ENCODE measurements at regions not wholly inside any gene's neighbourhood (a gene's known extent, or its start where the extent isn't known, plus 50 kb on each side); places are given as distances from the start of the nearest gene placed in this dataset.

- FAIRE-seq = no peak
- no peak for DNase-seq (ENCODE audit: insufficient read length, low spot score)
- TF ChIP-seq, protein P1, sequence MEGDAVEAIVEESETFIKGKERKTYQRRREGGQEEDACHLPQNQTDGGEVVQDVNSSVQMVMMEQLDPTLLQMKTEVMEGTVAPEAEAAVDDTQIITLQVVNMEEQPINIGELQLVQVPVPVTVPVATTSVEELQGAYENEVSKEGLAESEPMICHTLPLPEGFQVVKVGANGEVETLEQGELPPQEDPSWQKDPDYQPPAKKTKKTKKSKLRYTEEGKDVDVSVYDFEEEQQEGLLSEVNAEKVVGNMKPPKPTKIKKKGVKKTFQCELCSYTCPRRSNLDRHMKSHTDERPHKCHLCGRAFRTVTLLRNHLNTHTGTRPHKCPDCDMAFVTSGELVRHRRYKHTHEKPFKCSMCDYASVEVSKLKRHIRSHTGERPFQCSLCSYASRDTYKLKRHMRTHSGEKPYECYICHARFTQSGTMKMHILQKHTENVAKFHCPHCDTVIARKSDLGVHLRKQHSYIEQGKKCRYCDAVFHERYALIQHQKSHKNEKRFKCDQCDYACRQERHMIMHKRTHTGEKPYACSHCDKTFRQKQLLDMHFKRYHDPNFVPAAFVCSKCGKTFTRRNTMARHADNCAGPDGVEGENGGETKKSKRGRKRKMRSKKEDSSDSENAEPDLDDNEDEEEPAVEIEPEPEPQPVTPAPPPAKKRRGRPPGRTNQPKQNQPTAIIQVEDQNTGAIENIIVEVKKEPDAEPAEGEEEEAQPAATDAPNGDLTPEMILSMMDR (IDR thresholded peaks at IDR 0.05; ENCODE audit: insufficient read depth, missing control alignments) = no peak
Observed at GRCh38 chr19:30223866-30224688, 148.1 kb upstream of the ZNF536 start.

DNA sequence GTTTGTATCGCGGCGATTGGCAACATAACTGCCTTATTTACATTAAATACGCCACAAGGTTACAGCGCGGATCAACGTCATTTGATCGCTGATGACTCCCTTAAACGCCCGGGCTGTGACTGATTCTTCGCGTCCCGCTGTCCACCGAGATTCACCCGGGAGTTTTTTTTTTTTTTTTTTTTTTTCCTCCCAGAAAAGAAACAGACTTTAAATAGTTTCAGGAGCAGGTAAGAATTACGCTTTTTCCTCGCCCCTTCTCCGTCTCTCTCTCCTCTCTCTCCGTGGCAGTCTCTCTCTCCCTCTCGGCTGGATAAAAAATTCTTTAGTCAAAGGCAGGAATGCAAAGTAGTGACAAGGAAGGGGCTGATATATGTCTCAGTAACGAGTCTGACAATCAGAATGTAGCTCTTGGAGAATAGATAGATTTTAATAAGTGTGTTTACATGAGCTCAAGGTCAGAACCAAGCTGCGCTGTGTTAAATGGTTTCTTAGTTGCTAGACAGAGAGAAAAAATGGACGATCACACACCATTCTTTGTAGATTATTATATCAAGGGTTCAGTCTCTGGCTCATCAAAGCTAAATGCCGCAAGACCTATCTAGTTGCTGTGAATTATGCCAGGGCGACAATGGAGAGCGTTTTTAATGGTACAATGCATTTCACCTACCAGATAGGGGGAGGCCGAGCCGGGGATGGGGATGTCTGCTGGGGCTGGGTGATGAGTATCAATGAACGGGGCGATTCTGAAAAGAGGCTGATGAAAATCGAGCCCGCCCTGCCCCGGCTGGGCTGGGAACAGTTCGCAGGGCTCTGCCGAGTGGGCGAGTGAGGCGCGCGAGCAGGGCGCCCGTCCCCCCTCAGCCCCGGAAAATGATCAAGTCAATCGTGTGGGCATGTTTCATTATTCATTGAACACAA lies 147.2 kb upstream of the ZNF536 start:
- DNase-seq (ENCODE audit: insufficient read length, low spot score) (no peak), FAIRE-seq (no peak)
- TF ChIP-seq, protein P1 (IDR thresholded peaks at IDR 0.05; ENCODE audit: insufficient read depth, missing control alignments) = no peak

- FAIRE-seq (no peak), DNase-seq (ENCODE audit: insufficient read length, low spot score) (no peak)
- TF ChIP-seq, protein P1 (IDR thresholded peaks at IDR 0.05; ENCODE audit: insufficient read depth, missing control alignments) = no peak
Observed at GRCh38 chr19:30225676-30226463, 146.3 kb upstream of the ZNF536 start.

DNA sequence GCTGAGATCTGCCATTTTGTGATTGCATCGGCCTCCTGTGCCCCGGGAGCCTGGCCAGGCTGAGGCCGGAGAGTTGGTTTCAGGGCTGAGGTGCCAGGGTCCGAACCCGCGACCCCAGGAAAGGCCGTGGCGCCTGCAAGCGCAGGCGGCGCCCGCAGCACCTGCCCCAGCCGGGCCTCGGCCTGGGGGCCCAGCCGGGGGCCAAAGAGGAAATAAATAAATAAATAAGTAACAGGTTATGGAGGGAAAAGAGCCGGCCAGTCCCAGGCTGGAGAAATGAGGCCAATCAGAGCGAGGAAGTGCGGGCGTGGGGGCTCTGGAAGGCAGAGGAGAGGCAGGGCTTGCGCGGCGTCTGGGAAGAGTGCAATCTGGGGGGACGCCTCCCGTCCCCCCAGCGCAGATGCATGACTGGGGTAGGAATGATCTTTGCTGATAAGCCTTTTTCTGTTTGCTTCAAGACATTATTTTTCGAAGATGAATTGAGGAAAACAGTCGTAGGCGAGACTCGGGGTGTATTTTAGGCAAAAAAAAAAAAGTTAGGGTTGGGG lies 145.6 kb upstream of the ZNF536 start:
- TF ChIP-seq, protein P1 (IDR thresholded peaks at IDR 0.05; ENCODE audit: insufficient read depth, missing control alignments) = no peak
- FAIRE-seq = no peak
- no peak for DNase-seq (ENCODE audit: insufficient read length, low spot score)

- TF ChIP-seq, protein P1 (IDR thresholded peaks at IDR 0.05; ENCODE audit: insufficient read depth, missing control alignments) = no peak
- DNase-seq (ENCODE audit: insufficient read length, low spot score) = no peak
- no peak for FAIRE-seq
Observed at GRCh38 chr19:30227012-30227621, 145.1 kb upstream of the ZNF536 start.

GRCh38 chr19:30227661-30228112 lies 144.5 kb upstream of the ZNF536 start:
- DNase-seq (ENCODE audit: insufficient read length, low spot score) (peak; percentile 53), FAIRE-seq (no peak)
- TF ChIP-seq, protein P1 (IDR thresholded peaks at IDR 0.05; ENCODE audit: insufficient read depth, missing control alignments) = peak; percentile 49
